K562 (cell line): ENCODE measurements at regions not wholly inside any gene's neighbourhood (a gene's known extent, or its start where the extent isn't known, plus 50 kb on each side); places are given as distances from the start of the nearest gene placed in this dataset.

ENCODE experiments used
- ATAC-seq: fragments of 200-7000 bp; cut with Tn5 transposase; 3 replicates; pipeline ENCODE4 v1.9.1; 2020; ENCODE audit warnings: moderate library complexity
- BruUV-seq: library from RNA; stranded (reverse); fragments of 400-500 nt; replicated peaks from 2 replicates; lab custom pipeline; 2021; lab: Mats Ljungman, UMichigan
- CTCF ChIA-PET: fragments of 300-600 bp; formaldehyde crosslinking; extraction: SDS; loops from one replicate; lab custom pipeline; 2021; ENCODE audit warnings: low intra/inter-chr PET ratio; lab: Yijun Ruan, JAX
- POLR2A ChIA-PET: fragments of 300-600, 350-650 bp; sonication (Branson Sonifier 250); formaldehyde crosslinking; extraction: SDS; loops from one replicate; lab custom pipeline; 2021; ENCODE audit warnings: antibody characterized with exemption, inconsistent platforms; lab: Yijun Ruan, JAX
- DNase-seq, 4 experiments: peaks; one replicate each; pipeline versions ENCODE4 v3.0.0 to v3.0.0-alpha.2; 2011 to 2018; ENCODE audit warnings: low spot score in 3 of 4, mixed read lengths in 3 of 4; ENCODE audit errors: extremely low read depth in 1 of 4
- FAIRE-seq: peaks from 2 replicates; lab custom pipeline; 2011; peaks lifted over from hg19 to GRCh38; lab: Jason Lieb, UNC
- H2AFZ ChIP-seq: 2 replicates; pipeline ENCODE4 v1.6.0; 2011; ENCODE audit warnings: low read depth, low read length, control low read depth, inconsistent platforms
- H3K27ac ChIP-seq: fragments of 200-600 bp; 3 replicates; pipeline ENCODE4 v1.8.0; 2011; ENCODE audit warnings: low read depth, mild to moderate bottlenecking, control low read depth, inconsistent platforms, low read length, moderate library complexity, mixed read lengths; ENCODE audit errors: extremely low read depth
- H3K27me3 ChIP-seq, 2 experiments: fragments of 300-600 bp in 1 of 2; 2 replicates in 1 of 2; 3 replicates in 1 of 2; pipeline versions ENCODE4 v1.6.0 to v1.8.0; 2011; ENCODE audit warnings: inconsistent platforms in 2 of 2, low read length in 2 of 2, mild to moderate bottlenecking in 1 of 2, mixed read lengths in 1 of 2, moderate library complexity in 1 of 2; ENCODE audit not compliant: control insufficient read depth in 2 of 2, insufficient read depth in 2 of 2
- H3K36me3 ChIP-seq: fragments of 300-600 bp; 3 replicates; pipeline ENCODE4 v1.8.0; 2011; ENCODE audit warnings: mild to moderate bottlenecking, low read length, inconsistent platforms; ENCODE audit not compliant: control insufficient read depth, insufficient read depth
- H3K4me1 ChIP-seq, 2 experiments: fragments of 200-600 bp in 1 of 2; replicated peaks in 1 of 2; 2 replicates in 1 of 2; 3 replicates in 1 of 2; pipeline versions ENCODE4 v1.5.1 to v1.8.0; 2011; ENCODE audit warnings: inconsistent platforms in 2 of 2, low read length in 2 of 2, mild to moderate bottlenecking in 1 of 2, mixed read lengths in 1 of 2, moderate library complexity in 1 of 2; ENCODE audit not compliant: control insufficient read depth in 2 of 2, insufficient read depth in 2 of 2
- H3K4me2 ChIP-seq: 2 replicates; pipeline ENCODE4 v1.6.1; 2011; ENCODE audit warnings: low read length, control low read depth, inconsistent platforms, mixed read lengths; ENCODE audit not compliant: insufficient read depth
- H3K4me3 ChIP-seq: fragments of 200-600 bp; sonication (generic), shearing (Covaris generic); 2 replicates; pipeline ENCODE4 v1.5.1; 2016; ENCODE audit warnings: control low read depth, inconsistent platforms
- H3K79me2 ChIP-seq: fragments of 200-600 bp; 3 replicates; pipeline ENCODE4 v1.8.0; 2011; ENCODE audit warnings: low read length, inconsistent platforms; ENCODE audit not compliant: control insufficient read depth, insufficient read depth
- H3K9ac ChIP-seq, 2 experiments: 2 replicates each; pipeline versions ENCODE4 v1.6.0 to v1.6.1; 2011; ENCODE audit warnings: low read depth in 2 of 2, low read length in 2 of 2, control low read depth in 1 of 2, inconsistent platforms in 1 of 2, mild to moderate bottlenecking in 1 of 2, mixed read lengths in 1 of 2; ENCODE audit not compliant: insufficient read depth in 1 of 2
- H3K9me1 ChIP-seq: one replicate; pipeline ENCODE4 v1.6.0; 2011; ENCODE audit warnings: inconsistent platforms, mild to moderate bottlenecking, low read length, moderate library complexity; ENCODE audit not compliant: control insufficient read depth, insufficient read depth
- H3K9me3 ChIP-seq: replicated peaks from 2 replicates; pipeline ENCODE4 v1.5.1; 2011; ENCODE audit warnings: low read depth, low read length, inconsistent platforms; ENCODE audit not compliant: control insufficient read depth, insufficient read depth
- H4K20me1 ChIP-seq: replicated peaks from 2 replicates; pipeline ENCODE4 v1.6.1; 2011; ENCODE audit warnings: low read length, inconsistent platforms, mixed read lengths; ENCODE audit not compliant: control insufficient read depth, insufficient read depth
- ARHGAP35 ChIP-seq: fragments of 450-650 bp; IDR thresholded peaks from 2 replicates; pipeline ENCODE4 v1.6.1; 2018; ENCODE audit not compliant: partially characterized antibody
- ILK ChIP-seq: fragments of 450-650 bp; IDR thresholded peaks from 2 replicates; pipeline ENCODE4 v1.6.1; 2016; ENCODE audit warnings: missing genetic modification characterization, low read depth, mild to moderate bottlenecking, missing compliant biosample characterization, moderate library complexity, borderline replicate concordance
- NR1H2 ChIP-seq: sonication (generic); formaldehyde crosslinking; IDR thresholded peaks from 2 replicates; pipeline ENCODE4 v1.4.0; 2020; ENCODE audit warnings: mild to moderate bottlenecking, missing genetic modification reagents
- PRPF4 ChIP-seq: fragments of 200-400 bp; formaldehyde crosslinking; IDR thresholded peaks from one replicate; pipeline ENCODE4 v1.6.1; 2017; ENCODE audit warnings: low read length, low read depth, mild to moderate bottlenecking; ENCODE audit not compliant: insufficient read depth, poor library complexity, severe bottlenecking
- STAT5A ChIP-seq: IDR thresholded peaks from 2 replicates; pipeline ENCODE4 v1.6.1; 2012; ENCODE audit warnings: low read length, inconsistent platforms, borderline replicate concordance
- ZNF347 ChIP-seq: fragments of 450-650 bp; formaldehyde crosslinking; IDR thresholded peaks from 2 replicates; pipeline ENCODE4 v1.4.0; 2020; ENCODE audit warnings: low read depth, mild to moderate bottlenecking, moderate library complexity
- ZNF445 ChIP-seq: fragments of 250-450 bp; sonication (Bioruptor Pico); IDR thresholded peaks from 2 replicates; pipeline ENCODE4 v1.4.0; 2020; ENCODE audit warnings: low read depth, mild to moderate bottlenecking, moderate library complexity
- WGBS: fragments of 100-300 bp; shearing (Covaris generic); methylation state at CpG from one replicate; pipeline ENCODE4 v1.1.6; 2016; ENCODE audit warnings: low coverage, mixed read lengths; ENCODE audit not compliant: insufficient coverage; ENCODE audit errors: missing lambda C conversion rate; 5-methylcytosine and 5-hydroxymethylcytosine counted together
- in situ Hi-C: fragments of 300-500 bp; cut with MboI; formaldehyde crosslinking; loops from 4 replicates; pipeline ENCODE4 v1.15.0; 2018; ENCODE audit warnings: inconsistent platforms, mixed read lengths
- intact Hi-C: fragments of 100-400 bp; cut with micrococcal nuclease; formaldehyde crosslinking; loops from 2 replicates; pipeline ENCODE4 v1.14.2; 2022
- TF ChIP-seq, protein P1 (sequence below): fragments of 450-650 bp; IDR thresholded peaks from 2 replicates; pipeline ENCODE4 v1.6.1; 2016
- TF ChIP-seq, protein P2 (sequence below): fragments of 450-650 bp; IDR thresholded peaks from 2 replicates; pipeline ENCODE4 v1.6.1; 2016; ENCODE audit warnings: borderline replicate concordance

DNA sequence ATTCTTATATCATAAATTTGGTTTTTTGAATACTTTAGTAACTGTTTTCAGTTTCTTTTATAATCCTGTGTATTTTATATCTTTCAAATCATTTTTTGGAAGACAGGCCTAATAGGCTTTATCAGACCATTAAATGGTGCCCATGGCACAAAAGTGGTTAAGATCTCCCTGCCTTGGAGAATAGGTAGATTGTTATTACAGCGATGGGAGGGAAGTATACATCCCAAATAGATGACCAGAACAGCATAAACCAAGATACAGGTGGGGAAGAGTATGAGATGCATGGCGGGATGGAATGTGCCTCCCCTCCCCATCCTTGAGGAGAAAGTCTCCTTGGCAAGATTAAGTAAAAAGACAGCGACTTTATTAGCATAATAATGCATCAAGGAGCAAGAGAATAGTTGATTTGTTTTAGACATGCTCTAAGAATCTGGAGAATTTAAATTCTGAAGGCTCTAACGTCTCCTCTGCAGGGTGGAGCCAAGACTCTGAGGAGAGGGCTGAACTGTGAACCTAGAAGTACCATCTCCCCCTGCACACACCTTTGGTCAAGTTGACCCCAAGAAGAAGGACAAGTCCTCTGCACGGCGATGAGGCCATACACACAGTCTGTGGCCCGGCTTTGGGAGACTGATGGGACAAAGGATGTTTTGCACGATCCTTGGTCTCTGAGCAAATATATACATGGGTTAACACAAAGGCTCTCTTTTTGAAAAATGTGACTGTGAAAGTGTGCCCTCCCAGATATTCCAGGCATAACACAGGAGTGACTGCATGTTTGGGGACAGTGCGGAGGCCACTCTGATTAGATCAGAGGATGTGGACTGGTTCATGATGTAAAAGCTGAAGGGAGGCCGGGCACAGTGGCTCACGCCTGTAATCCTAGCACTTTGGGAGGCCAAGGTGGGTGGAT, 61.1 kb upstream of the SLC35C1 start:
- no peaks in the 10 kb centered on the region for H3K36me3 ChIP-seq
- no peaks in the 10 kb centered on the region for H3K79me2 ChIP-seq
- no peaks in the 10 kb centered on the region for H3K9me1 ChIP-seq
- intact Hi-C loops, result loop anchor here (10.0 kb wide), 1 partner anchor 61 kb away; the partner anchor contains the start of gene SLC35C1
- H3K27ac ChIP-seq, result no peak overlapping the region
- no peak overlapping the region for H2AFZ ChIP-seq
- peaks cover 12 to 35% of the 10 kb centered on the region in 2 experiments; a peak in 4 of 5 replicates for H3K27me3 ChIP-seq
- no TSS peak for BruUV-seq
- no peak overlapping the region for H3K4me3 ChIP-seq
- in situ Hi-C loops, result no loop called here
- no peak overlapping the region for H3K9ac ChIP-seq
- ChIA-PET CTCF (no interaction called here), POLR2A (no interaction called here)
- no peaks in the 10 kb centered on the region for H3K4me1 ChIP-seq
- FAIRE-seq (no peak), ATAC-seq (no peak), DNase-seq (no peak)
- no peaks in the 10 kb centered on the region for H4K20me1 ChIP-seq
- TF ChIP-seq NR1H2 (CRISPR knock-in tag), result no peak
- TF ChIP-seq, protein P1, sequence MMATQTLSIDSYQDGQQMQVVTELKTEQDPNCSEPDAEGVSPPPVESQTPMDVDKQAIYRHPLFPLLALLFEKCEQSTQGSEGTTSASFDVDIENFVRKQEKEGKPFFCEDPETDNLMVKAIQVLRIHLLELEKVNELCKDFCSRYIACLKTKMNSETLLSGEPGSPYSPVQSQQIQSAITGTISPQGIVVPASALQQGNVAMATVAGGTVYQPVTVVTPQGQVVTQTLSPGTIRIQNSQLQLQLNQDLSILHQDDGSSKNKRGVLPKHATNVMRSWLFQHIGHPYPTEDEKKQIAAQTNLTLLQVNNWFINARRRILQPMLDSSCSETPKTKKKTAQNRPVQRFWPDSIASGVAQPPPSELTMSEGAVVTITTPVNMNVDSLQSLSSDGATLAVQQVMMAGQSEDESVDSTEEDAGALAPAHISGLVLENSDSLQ, result no peak
- no peak for TF ChIP-seq ILK (tag)
- no peak for TF ChIP-seq PRPF4
- TF ChIP-seq, protein P2, sequence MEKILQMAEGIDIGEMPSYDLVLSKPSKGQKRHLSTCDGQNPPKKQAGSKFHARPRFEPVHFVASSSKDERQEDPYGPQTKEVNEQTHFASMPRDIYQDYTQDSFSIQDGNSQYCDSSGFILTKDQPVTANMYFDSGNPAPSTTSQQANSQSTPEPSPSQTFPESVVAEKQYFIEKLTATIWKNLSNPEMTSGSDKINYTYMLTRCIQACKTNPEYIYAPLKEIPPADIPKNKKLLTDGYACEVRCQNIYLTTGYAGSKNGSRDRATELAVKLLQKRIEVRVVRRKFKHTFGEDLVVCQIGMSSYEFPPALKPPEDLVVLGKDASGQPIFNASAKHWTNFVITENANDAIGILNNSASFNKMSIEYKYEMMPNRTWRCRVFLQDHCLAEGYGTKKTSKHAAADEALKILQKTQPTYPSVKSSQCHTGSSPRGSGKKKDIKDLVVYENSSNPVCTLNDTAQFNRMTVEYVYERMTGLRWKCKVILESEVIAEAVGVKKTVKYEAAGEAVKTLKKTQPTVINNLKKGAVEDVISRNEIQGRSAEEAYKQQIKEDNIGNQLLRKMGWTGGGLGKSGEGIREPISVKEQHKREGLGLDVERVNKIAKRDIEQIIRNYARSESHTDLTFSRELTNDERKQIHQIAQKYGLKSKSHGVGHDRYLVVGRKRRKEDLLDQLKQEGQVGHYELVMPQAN, result no peak
- TF ChIP-seq ZNF347 (CRISPR knock-in tag), result no peak
- TF ChIP-seq STAT5A, result no peak
- TF ChIP-seq ARHGAP35, result no peak
- no peak for TF ChIP-seq ZNF445
- no peaks in the 10 kb centered on the region for H3K9me3 ChIP-seq
- under 1% methylated on average over 11 of the region's 11 CpGs for WGBS
- no peak overlapping the region for H3K4me2 ChIP-seq
